Liver (tissue), 3 donors: ENCODE measurements at regions not wholly inside any gene's neighbourhood (a gene's known extent, or its start where the extent isn't known, plus 50 kb on each side); places are given as distances from the start of the nearest gene placed in this dataset.

Experiments
- ATF3 ChIP-seq: IDR thresholded peaks from 2 replicates; pipeline ENCODE4 v1.6.1; 2016; ENCODE audit warnings: antibody characterized with exemption
- EGR1 ChIP-seq, 2 donors: IDR thresholded peaks; 2 replicates each; pipeline ENCODE4 v1.6.1; 2016 to 2018; ENCODE audit warnings: antibody characterized with exemption in 2 of 2, low read depth in 2 of 2
- FOXA1 ChIP-seq: IDR thresholded peaks from 2 replicates; pipeline ENCODE4 v1.6.1; 2016; ENCODE audit warnings: antibody characterized with exemption
- GABPA ChIP-seq, 2 donors: IDR thresholded peaks in 1 of 2; conservative IDR thresholded peaks in 1 of 2; 2 replicates each; pipeline ENCODE4 v1.6.1; 2016; ENCODE audit warnings: antibody characterized with exemption in 2 of 2, mild to moderate bottlenecking in 1 of 2, moderate library complexity in 1 of 2
- HNF4A ChIP-seq, 2 donors: conservative IDR thresholded peaks; 2 replicates each; pipeline ENCODE4 v1.6.1; 2016; ENCODE audit warnings: antibody characterized with exemption in 2 of 2, mild to moderate bottlenecking in 2 of 2
- JUND ChIP-seq, 2 donors: IDR thresholded peaks; 2 replicates each; pipeline ENCODE4 v1.6.1; 2016; ENCODE audit warnings: antibody characterized with exemption in 2 of 2
- NR2F2 ChIP-seq: IDR thresholded peaks from 2 replicates; pipeline ENCODE4 v1.6.1; 2016; ENCODE audit warnings: antibody characterized with exemption
- RAD21 ChIP-seq, 2 donors: IDR thresholded peaks; 2 replicates each; pipeline ENCODE4 v1.6.1; 2016; ENCODE audit warnings: antibody characterized with exemption in 2 of 2, mild to moderate bottlenecking in 2 of 2
- REST ChIP-seq: IDR thresholded peaks from 2 replicates; pipeline ENCODE4 v1.6.1; 2016; ENCODE audit warnings: antibody characterized with exemption, mild to moderate bottlenecking
- SP1 ChIP-seq: IDR thresholded peaks from 2 replicates; pipeline ENCODE4 v1.6.1; 2018; ENCODE audit warnings: antibody characterized with exemption, mild to moderate bottlenecking
- TAF1 ChIP-seq: conservative IDR thresholded peaks from 2 replicates; pipeline ENCODE4 v1.6.1; 2016; ENCODE audit warnings: antibody characterized with exemption, mild to moderate bottlenecking
- TF ChIP-seq, protein P1 (sequence below): fragments of 150-350 bp; IDR thresholded peaks from 2 replicates; pipeline ENCODE4 v1.5.1; 2017; ENCODE audit warnings: improper control_type of control experiment, low read depth, low read length; ENCODE audit not compliant: missing input control
- TF ChIP-seq, protein P2 (sequence below): IDR thresholded peaks from 2 replicates; pipeline ENCODE4 v1.6.1; 2016; ENCODE audit warnings: antibody characterized with exemption
- TF ChIP-seq, protein P3 (sequence below): IDR thresholded peaks from 2 replicates; pipeline ENCODE4 v1.6.1; 2016; ENCODE audit warnings: antibody characterized with exemption
- donor health status: healthy.
- donor health status: healthy.

DNA sequence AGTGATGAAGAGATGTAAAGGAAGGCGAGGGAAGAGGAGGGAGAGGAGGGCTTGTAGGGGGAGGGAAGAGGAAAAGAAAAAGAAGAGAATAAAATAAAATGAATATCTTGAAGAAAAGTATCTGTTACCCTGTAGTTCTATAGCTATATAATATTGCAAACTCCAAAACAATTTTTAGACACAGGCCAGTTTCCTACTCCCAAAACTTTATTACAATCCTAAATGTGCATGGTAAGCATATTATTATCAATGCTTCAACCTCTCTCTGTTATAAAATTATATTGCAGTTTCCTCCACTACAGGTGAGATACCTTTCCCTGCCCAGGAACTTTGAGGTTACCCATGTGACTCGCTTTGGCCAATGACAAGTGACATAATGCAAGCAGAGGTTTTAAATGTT lies 1351.6 kb upstream of the NRXN1 start:
- no peak for TF ChIP-seq TAF1
- no peak for TF ChIP-seq GABPA (IDR thresholded peaks at IDR 0.05 in 1 of 2, conservative IDR thresholded peaks at IDR 0.05 in 1 of 2)
- no peak for TF ChIP-seq RAD21 (IDR thresholded peaks at IDR 0.05)
- TF ChIP-seq, protein P1, sequence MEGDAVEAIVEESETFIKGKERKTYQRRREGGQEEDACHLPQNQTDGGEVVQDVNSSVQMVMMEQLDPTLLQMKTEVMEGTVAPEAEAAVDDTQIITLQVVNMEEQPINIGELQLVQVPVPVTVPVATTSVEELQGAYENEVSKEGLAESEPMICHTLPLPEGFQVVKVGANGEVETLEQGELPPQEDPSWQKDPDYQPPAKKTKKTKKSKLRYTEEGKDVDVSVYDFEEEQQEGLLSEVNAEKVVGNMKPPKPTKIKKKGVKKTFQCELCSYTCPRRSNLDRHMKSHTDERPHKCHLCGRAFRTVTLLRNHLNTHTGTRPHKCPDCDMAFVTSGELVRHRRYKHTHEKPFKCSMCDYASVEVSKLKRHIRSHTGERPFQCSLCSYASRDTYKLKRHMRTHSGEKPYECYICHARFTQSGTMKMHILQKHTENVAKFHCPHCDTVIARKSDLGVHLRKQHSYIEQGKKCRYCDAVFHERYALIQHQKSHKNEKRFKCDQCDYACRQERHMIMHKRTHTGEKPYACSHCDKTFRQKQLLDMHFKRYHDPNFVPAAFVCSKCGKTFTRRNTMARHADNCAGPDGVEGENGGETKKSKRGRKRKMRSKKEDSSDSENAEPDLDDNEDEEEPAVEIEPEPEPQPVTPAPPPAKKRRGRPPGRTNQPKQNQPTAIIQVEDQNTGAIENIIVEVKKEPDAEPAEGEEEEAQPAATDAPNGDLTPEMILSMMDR: no peak
- TF ChIP-seq REST: no peak
- no peak for TF ChIP-seq ATF3
- no peak for TF ChIP-seq SP1
- TF ChIP-seq, protein P2, sequence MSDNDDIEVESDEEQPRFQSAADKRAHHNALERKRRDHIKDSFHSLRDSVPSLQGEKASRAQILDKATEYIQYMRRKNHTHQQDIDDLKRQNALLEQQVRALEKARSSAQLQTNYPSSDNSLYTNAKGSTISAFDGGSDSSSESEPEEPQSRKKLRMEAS: no peak
- TF ChIP-seq, protein P3, sequence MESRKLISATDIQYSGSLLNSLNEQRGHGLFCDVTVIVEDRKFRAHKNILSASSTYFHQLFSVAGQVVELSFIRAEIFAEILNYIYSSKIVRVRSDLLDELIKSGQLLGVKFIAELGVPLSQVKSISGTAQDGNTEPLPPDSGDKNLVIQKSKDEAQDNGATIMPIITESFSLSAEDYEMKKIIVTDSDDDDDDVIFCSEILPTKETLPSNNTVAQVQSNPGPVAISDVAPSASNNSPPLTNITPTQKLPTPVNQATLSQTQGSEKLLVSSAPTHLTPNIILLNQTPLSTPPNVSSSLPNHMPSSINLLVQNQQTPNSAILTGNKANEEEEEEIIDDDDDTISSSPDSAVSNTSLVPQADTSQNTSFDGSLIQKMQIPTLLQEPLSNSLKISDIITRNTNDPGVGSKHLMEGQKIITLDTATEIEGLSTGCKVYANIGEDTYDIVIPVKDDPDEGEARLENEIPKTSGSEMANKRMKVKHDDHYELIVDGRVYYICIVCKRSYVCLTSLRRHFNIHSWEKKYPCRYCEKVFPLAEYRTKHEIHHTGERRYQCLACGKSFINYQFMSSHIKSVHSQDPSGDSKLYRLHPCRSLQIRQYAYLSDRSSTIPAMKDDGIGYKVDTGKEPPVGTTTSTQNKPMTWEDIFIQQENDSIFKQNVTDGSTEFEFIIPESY: no peak
- TF ChIP-seq JUND (IDR thresholded peaks at IDR 0.05): no peak
- no peak for TF ChIP-seq EGR1 (IDR thresholded peaks at IDR 0.05; ENCODE audit: low read depth in 2 of 2)
- no peak for TF ChIP-seq HNF4A (conservative IDR thresholded peaks at IDR 0.05)
- TF ChIP-seq FOXA1: no peak
- no peak for TF ChIP-seq NR2F2
